Erythroblast (primary cell): ENCODE measurements at regions not wholly inside any gene's neighbourhood (a gene's known extent, or its start where the extent isn't known, plus 50 kb on each side); places are given as distances from the start of the nearest gene placed in this dataset.

Experiments used
- DNase-seq, 2 experiments: peaks; one replicate each; lab custom pipeline; 2025; lab: John Stamatoyannopoulos, UW
- GATA1 ChIP-seq: IDR thresholded peaks from 2 replicates; pipeline ENCODE4 v1.6.1; 2011; ENCODE audit warnings: low read depth, mild to moderate bottlenecking, control low read depth, low read length, moderate library complexity
- POLR2A ChIP-seq: IDR thresholded peaks from 2 replicates; pipeline ENCODE4 v1.6.1; 2011; ENCODE audit warnings: mild to moderate bottlenecking, low read length

DNA sequence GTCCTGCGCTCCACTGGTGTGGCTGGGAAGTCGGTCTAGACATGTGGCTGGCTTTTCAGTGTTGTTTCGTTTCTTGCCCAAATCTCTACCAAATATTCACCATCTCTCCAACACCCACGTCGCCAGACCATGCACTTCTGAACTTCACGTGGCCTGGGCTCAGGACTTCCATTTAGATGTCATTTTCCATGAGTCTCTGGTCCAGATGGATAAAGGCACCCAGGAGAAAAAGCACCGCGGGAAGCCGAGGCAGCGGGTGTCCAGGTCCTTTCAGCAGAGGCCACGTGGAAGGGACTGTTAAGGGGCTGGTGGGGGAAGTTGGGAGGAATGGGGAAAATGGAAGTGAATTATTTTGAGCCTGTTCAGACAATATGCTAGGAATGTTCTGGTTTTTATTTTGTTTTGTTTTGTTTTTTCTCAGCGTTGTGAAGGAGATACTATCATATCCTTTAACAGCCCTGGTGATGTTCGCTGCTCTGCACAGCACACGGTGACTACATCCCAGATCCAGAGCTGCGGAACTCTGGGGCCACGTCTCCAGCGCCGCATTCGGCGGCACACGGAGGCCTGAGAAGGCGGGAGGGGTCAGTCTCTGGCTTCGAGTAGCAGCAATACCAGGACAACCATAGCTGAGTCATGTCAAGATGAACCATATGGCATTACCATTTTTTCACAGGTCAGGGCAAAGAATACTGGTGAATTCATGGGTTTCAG, 230.3 kb downstream of the THBS2 start:
- TF ChIP-seq POLR2A, result no peak
- no peak for TF ChIP-seq GATA1
- DNase-seq, result no peak

DNA sequence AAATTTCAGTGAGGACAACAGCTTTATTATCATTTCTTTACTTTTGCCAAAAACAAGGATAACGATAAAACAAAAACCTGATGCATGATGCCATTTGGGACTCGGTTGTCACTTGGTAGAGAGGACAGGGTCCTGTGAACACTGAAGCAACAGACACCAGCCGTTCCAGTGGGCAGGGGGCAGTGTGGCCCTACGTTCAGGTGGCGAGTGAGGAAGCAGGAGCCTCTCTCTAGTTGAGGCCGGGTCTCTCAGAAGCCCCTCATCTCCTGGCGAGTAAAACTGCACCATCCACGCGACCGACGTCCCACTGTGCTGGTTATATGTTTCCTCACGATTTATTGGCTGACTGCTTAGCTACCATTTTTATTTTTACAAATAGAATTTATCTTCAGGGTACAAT, 231.6 kb downstream of the THBS2 start:
- TF ChIP-seq POLR2A, result no peak
- no peak for TF ChIP-seq GATA1
- no peak for DNase-seq

DNA sequence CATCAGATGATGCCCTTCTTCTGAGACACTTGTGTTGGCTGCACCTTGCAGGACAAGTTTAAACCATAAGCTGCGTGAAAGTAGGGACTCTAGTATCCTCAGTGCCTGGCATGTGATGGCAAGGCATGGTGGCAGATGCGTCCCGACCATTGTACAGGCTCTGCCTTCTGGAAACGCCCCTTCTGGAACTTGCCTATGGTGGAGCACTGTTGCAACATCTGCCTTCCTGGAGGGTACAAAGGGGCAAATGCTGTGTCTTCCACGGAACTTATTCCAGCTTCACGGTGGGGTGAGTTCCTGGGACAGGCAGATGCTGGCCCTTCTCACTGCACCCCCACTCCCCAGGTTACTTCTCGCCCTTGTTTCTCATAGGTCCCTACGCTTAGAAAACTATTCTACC, 232.8 kb downstream of the THBS2 start:
- TF ChIP-seq GATA1 (no peak), POLR2A (no peak)
- no peak for DNase-seq

DNA sequence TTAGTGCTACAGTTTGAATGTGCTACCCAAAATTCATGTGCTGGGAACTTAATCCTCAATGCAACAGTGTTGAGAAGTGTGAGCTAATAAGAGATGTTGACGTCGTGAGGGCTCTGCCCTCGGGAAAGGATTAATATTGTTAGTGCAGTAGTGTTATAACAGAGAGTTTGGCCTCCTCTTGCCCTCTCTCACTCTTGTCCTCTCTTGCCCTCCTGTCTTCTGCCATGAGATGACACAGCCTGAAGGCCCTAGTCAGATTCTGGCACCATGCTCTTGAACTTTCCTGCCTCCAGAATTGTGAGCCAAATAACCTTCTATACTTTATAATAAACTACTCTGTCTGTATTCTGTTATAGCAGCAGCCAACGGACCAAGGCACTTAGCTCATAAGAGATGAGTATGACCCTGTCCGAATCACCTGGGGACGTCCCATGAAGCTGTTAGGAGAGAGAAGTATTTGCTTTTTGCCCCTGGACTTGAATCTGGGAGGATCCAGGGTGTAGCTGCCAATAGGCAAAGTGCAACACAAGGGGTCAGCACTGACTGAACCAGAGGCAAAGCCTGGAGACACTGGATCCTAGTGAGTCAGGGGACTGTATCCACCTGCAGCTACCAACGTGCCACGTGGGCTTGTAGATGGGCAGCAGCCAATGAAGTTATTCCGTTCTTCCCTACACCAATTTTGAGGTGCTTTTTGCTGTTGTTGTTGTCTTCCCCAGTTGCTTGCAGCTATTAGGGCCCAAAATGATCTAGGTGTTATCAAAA, 233.7 kb downstream of the THBS2 start:
- no peak for TF ChIP-seq POLR2A
- TF ChIP-seq GATA1, result no peak
- DNase-seq, result no peak

DNA sequence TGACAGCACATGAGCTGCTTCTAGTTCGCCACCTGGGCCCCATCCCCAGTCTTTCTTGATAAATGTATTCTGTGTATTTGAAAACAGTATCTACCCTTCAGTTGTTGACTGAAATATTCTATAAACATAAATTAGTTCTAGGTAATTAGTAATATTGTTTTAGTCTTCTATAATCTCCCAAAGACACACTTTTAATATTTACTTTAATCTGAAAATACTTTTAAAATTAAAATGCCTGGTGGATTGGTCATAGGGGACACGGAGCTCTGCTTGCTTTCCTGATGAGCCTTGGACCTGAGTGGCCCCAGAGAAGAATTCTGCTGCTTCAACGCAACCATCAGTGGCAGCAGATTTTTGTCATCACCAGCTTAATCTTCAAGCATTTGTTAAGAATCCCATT, 234.5 kb downstream of the THBS2 start:
- DNase-seq, result no peak

DNA sequence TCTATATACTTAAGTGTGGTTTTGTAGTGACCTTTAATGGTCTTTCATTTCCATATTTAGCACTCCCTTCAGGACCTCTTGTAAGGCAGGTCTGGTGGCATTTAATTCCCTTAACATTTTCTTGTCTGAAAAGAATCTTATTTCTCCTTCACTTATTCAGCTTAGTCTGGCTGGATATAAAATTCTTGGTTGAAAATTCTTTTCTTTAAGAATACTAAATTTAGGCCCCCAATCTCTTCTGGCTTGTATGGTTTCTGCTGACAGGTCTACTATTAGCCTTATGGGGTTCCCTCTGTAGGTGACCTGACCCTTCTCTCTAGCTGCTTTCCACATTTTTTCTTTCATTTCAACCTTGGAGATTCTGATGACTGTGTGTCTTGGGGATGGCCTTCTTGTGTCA, 236.9 kb downstream of the THBS2 start:
- TF ChIP-seq GATA1, result no peak
- no peak for TF ChIP-seq POLR2A
- no peak for DNase-seq

More for the DNA sequence above, 234.5 kb downstream of the THBS2 start:
- TF ChIP-seq GATA1 (no peak), POLR2A (no peak)

DNA sequence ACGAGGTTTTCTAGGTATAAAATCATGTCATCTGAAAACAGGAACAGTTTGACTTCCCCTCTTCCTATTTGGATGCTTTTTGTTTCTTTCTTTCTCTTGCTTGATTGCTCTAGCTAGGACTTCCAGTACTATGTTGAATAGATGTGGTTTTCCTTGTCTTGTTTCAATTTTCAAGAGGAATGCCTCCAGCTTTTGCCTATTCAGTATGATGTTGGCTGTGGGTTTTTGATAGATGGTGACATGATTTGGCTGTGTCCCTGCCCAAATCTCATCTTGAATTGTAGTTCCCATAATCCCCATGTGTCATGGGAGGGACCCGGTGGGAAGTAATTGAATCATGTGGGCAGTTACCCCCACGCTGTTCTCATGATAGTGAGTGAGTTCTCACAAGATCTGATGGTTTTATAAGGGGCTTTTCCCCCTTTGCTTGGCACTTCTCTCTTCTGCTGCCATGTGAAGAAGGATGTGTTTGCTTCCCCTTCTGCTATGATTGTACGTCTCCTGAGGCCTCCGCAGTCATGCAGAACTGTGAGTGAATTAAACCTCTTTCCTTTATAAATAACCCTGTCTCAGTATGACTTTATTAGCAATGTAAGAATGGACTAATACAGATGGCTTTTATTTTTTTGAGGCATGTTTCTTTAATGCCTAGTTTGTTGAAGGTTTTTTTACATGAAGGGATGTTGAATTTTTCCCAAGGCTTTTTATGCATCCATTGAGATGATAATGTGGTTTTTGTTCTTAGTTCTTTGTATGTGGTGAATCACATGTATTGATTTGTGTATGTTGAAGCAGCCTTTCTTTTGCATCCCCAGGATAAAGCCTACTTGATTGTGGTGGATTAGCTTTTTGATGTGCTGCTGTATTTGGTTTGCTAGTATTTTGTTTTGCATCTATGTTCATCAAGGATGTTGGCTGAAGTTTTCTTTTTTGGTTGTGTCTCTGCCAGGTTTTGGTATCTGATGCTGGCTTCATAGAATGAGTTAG, 239.1 kb downstream of the THBS2 start:
- TF ChIP-seq POLR2A (no peak), GATA1 (no peak)
- no peak for DNase-seq

DNA sequence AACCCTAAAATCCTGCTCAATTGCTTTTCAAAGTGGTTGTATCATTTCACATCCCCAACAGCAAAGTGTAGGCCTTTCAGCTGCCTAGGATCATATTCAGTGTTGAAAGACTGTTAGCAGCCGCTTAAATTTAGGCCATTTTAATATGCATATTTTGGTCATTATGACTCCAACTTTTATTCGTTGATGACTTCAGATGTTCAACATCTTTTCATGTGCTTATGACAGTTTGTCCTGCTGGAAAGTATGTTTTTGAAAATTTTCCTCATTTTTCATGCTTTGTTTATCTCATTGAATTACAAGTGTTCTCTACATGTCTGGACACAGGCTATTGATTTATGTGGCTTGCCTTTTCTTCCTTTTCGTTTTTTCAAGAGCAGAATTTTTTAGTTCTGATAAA, 244.0 kb downstream of the THBS2 start:
- DNase-seq, result no peak
- TF ChIP-seq POLR2A (no peak), GATA1 (no peak)

DNA sequence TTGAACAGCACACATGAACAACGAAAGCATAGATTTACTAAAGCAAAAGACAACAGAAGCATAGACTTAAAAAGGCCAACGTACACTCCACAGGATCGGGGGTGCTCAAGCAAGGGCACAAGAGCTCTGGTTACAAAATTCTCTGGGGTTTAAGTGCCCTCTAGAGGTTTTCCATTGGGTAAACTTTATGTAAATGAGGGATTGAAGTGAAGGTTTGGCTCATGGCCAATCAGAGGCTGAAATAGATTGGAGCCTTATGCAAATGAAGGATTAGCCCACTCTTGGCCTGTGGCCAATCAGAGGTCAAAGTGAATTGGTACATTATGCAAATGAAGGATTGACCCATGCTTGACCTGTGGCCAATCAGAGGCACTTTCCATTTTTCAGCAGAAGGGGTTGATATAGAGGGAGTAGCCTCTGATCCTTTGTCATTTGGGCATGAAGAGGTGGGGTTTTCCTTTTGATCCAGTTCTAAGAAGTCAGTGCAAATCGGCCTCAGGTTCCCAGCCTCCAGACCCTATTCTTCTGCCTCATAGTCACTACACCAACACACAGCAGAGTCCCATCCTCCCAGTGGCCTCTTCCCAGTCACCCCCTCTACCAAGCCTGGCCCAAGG, 244.9 kb downstream of the THBS2 start:
- TF ChIP-seq POLR2A (no peak), GATA1 (no peak)
- no peak for DNase-seq

DNA sequence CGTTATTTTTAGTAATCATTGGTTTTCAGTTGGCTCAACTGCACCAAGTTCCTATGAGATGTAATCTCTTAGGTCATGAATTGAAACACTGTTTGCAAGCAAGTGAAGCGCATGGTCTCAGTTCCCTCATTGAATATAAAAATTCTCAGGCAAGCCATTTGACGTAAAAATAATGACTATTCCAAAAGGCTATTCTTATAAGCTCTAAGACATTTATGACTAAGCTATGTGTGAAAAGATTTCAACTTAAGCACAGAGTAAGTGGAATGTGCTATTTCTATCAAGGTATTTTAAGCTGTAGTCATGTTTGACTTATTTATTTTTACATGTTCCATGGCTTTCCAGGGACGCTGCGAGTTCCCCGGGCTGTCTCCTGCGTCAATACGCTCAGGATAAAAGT, 248.5 kb downstream of the THBS2 start:
- no peak for DNase-seq
- TF ChIP-seq GATA1 (no peak), POLR2A (no peak)

DNA sequence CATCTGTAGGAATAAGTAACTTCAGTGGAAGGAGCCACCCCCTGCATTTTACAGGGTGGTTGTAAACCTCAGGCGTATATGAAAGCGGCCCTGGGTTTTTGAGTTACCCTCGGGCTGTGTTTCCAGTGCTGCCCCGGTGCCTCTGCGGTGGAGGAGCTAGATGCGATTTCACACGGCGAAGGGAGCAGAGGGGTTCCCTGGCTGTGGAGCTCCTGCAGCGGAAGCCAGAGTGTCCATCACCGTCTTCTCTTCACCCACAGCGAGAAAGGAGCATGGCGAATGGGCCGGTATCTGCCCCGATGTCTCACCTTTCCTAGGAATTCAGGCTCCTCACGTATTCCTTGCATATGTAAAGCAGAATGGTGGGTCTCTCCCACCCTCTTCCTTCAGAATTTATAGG, 253.6 kb downstream of the THBS2 start:
- no peak for DNase-seq
- TF ChIP-seq GATA1 (no peak), POLR2A (no peak)

DNA sequence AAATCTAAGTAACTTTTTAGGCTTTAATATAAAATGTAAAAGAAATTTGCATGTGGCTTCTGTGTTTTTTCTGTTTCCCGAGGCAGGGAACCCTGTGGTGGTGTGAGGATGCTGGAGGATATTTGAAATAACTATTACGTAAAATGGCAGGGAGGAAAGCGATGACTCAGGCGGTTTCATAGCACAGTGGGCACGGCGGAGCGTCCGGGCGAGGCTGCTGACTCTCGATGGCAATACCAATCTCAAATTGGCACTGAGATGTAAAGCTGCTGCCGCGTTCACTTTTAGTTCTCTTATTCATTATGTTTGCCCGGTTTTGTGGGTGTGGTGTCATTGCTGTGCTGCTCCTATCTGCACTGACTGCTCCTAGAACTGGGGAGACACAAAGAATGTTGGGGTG, 254.3 kb downstream of the THBS2 start:
- DNase-seq, result no peak
- TF ChIP-seq POLR2A (no peak), GATA1 (no peak)

DNA sequence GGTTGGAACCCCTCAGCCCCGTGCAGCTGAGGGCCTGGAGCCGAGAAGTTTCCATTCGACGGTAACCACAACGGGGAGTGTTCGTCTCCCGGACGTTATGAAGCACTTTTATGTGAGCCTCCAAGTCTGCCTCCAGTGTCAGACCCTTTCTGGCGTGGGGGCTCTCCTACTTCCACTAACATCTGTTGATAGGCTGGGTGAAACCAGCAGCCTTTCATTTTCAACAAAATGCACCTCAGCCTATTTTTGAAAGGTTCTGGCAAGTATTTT, 257.4 kb downstream of the THBS2 start:
- DNase-seq, result no peak
- no peak for TF ChIP-seq POLR2A
- no peak for TF ChIP-seq GATA1
